Suprapubic skin (tissue), 3 donors: ENCODE measurements at regions not wholly inside any gene's neighbourhood (a gene's known extent, or its start where the extent isn't known, plus 50 kb on each side); places are given as distances from the start of the nearest gene placed in this dataset.

ENCODE experiments used
- POLR2A ChIP-seq, 2 donors: fragments of 450-650 bp; IDR thresholded peaks; one replicate each; pipeline ENCODE4 v1.6.1; 2017; ENCODE audit warnings: antibody characterized with exemption in 2 of 2, mild to moderate bottlenecking in 2 of 2, moderate library complexity in 2 of 2
- TF ChIP-seq, protein P1 (sequence below), 2 donors: fragments of 200-600 bp in 1 of 2; fragments of 450-650 bp in 1 of 2; sonication (generic) in 1 of 2; IDR thresholded peaks; one replicate each; pipeline ENCODE4 v1.5.1; 2016 to 2019; ENCODE audit warnings: antibody characterized with exemption in 2 of 2, mild to moderate bottlenecking in 1 of 2, moderate library complexity in 1 of 2

DNA sequence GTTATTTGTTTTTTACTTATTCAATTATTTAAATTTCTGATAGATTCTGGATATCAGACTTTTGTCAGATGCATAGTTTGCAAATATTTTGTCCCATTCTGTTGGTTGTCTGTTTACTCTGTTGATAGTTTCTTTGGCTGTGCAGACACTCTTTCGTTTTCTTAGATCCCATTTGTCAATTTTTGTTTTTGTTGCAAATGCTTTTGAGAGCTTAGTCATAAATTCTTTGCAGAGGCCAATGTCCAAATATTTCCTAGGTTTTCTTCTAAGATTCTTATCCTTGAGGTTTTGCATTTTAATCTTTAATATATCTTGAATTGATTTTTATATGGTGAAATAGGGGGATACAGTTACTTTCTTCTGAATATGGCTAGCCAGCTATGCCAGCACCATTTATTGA, 112.7 kb upstream of the SESTD1 start:
- TF ChIP-seq, protein P1, sequence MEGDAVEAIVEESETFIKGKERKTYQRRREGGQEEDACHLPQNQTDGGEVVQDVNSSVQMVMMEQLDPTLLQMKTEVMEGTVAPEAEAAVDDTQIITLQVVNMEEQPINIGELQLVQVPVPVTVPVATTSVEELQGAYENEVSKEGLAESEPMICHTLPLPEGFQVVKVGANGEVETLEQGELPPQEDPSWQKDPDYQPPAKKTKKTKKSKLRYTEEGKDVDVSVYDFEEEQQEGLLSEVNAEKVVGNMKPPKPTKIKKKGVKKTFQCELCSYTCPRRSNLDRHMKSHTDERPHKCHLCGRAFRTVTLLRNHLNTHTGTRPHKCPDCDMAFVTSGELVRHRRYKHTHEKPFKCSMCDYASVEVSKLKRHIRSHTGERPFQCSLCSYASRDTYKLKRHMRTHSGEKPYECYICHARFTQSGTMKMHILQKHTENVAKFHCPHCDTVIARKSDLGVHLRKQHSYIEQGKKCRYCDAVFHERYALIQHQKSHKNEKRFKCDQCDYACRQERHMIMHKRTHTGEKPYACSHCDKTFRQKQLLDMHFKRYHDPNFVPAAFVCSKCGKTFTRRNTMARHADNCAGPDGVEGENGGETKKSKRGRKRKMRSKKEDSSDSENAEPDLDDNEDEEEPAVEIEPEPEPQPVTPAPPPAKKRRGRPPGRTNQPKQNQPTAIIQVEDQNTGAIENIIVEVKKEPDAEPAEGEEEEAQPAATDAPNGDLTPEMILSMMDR (IDR thresholded peaks at IDR 0.05): no peak
- no peak for TF ChIP-seq POLR2A (IDR thresholded peaks at IDR 0.05)
